Prostate gland (tissue), 2 donors: ENCODE measurements at regions not wholly inside any gene's neighbourhood (a gene's known extent, or its start where the extent isn't known, plus 50 kb on each side); places are given as distances from the start of the nearest gene placed in this dataset.

Experiments
- CTCF ChIP-seq, 4 experiments: fragments of 200-600 bp in 2 of 4; fragments of 450-650 bp in 2 of 4; sonication (generic) in 2 of 4; IDR thresholded peaks; 1 replicate in 3 of 4; 2 replicates in 1 of 4; pipeline ENCODE4 v1.5.1; 2016 to 2019; ENCODE audit warnings: antibody characterized with exemption in 4 of 4, mild to moderate bottlenecking in 2 of 4, moderate library complexity in 2 of 4
- POLR2A ChIP-seq: fragments of 450-650 bp; IDR thresholded peaks from one replicate; pipeline ENCODE4 v1.6.1; 2016; ENCODE audit warnings: antibody characterized with exemption, mild to moderate bottlenecking
- POLR2AphosphoS5 ChIP-seq: sonication (generic); formaldehyde crosslinking; IDR thresholded peaks from one replicate; pipeline ENCODE4 v1.6.1; 2017; ENCODE audit warnings: antibody characterized with exemption

GRCh38 chr5:168207450-168208029 is 83.9 kb upstream of the WWC1 start:
- no peak for TF ChIP-seq POLR2AphosphoS5
- no peak for TF ChIP-seq CTCF (IDR thresholded peaks at IDR 0.05)
- no peak for TF ChIP-seq POLR2A
